Liver (tissue), 8 donors: ENCODE measurements at regions not wholly inside any gene's neighbourhood (a gene's known extent, or its start where the extent isn't known, plus 50 kb on each side); places are given as distances from the start of the nearest gene placed in this dataset.

ENCODE experiments used
- DNase-seq: peaks from one replicate; pipeline ENCODE4 v3.0.0-alpha.2; 2017; ENCODE audit warnings: low spot score
- H3K27ac ChIP-seq, 2 donors: one replicate each; pipeline ENCODE4 v1.7.0; 2013; ENCODE audit warnings: inconsistent platforms in 2 of 2, low read length in 2 of 2, control low read depth in 1 of 2, low read depth in 1 of 2, mild to moderate bottlenecking in 1 of 2
- H3K27me3 ChIP-seq, 4 donors: one replicate each; pipeline versions ENCODE4 v1.6.1 to v1.7.0; 2013; ENCODE audit warnings: low read length in 3 of 4, inconsistent platforms in 1 of 4, mild to moderate bottlenecking in 1 of 4, moderate library complexity in 1 of 4; ENCODE audit not compliant: control insufficient read depth in 4 of 4, insufficient read depth in 4 of 4
- H3K36me3 ChIP-seq, 4 donors: one replicate each; pipeline versions ENCODE4 v1.6.1 to v1.7.0; 2013; ENCODE audit warnings: low read length in 3 of 4, mild to moderate bottlenecking in 3 of 4, low read depth in 1 of 4, moderate library complexity in 1 of 4; ENCODE audit not compliant: control insufficient read depth in 4 of 4, insufficient read depth in 3 of 4
- H3K4me1 ChIP-seq, 4 donors: one replicate each; pipeline versions ENCODE4 v1.6.1 to v1.7.0; 2013; ENCODE audit warnings: low read length in 3 of 4, mild to moderate bottlenecking in 3 of 4, moderate library complexity in 1 of 4; ENCODE audit not compliant: control insufficient read depth in 4 of 4, insufficient read depth in 4 of 4
- H3K4me3 ChIP-seq, 3 donors: one replicate each; pipeline versions ENCODE4 v1.6.1 to v1.7.0; 2013; ENCODE audit warnings: low read length in 3 of 3, control low read depth in 1 of 3, low read depth in 1 of 3, mild to moderate bottlenecking in 1 of 3
- H3K9ac ChIP-seq, 2 donors: one replicate each; pipeline ENCODE4 v1.7.0; 2013; ENCODE audit warnings: low read length in 2 of 2, mild to moderate bottlenecking in 2 of 2, moderate library complexity in 2 of 2, control low read depth in 1 of 2, low read depth in 1 of 2
- H3K9me3 ChIP-seq, 4 donors: one replicate each; pipeline versions ENCODE4 v1.6.1 to v1.7.0; 2013; ENCODE audit warnings: low read length in 3 of 4; ENCODE audit not compliant: control insufficient read depth in 4 of 4
- EGR1 ChIP-seq, 2 donors: IDR thresholded peaks; 2 replicates each; pipeline ENCODE4 v1.6.1; 2016 to 2018; ENCODE audit warnings: antibody characterized with exemption in 2 of 2, low read depth in 2 of 2
- FOXA2 ChIP-seq: IDR thresholded peaks from 2 replicates; pipeline ENCODE4 v1.6.1; 2016; ENCODE audit warnings: antibody characterized with exemption
- GABPA ChIP-seq, 2 donors: IDR thresholded peaks in 1 of 2; conservative IDR thresholded peaks in 1 of 2; 2 replicates each; pipeline ENCODE4 v1.6.1; 2016; ENCODE audit warnings: antibody characterized with exemption in 2 of 2, mild to moderate bottlenecking in 1 of 2, moderate library complexity in 1 of 2
- HNF4A ChIP-seq, 2 donors: conservative IDR thresholded peaks; 2 replicates each; pipeline ENCODE4 v1.6.1; 2016; ENCODE audit warnings: antibody characterized with exemption in 2 of 2, mild to moderate bottlenecking in 2 of 2
- HNF4G ChIP-seq: IDR thresholded peaks from 2 replicates; pipeline ENCODE4 v1.6.1; 2016; ENCODE audit warnings: antibody characterized with exemption
- RAD21 ChIP-seq, 2 donors: IDR thresholded peaks; 2 replicates each; pipeline ENCODE4 v1.6.1; 2016; ENCODE audit warnings: antibody characterized with exemption in 2 of 2, mild to moderate bottlenecking in 2 of 2
- SP1 ChIP-seq: IDR thresholded peaks from 2 replicates; pipeline ENCODE4 v1.6.1; 2018; ENCODE audit warnings: antibody characterized with exemption, mild to moderate bottlenecking
- YY1 ChIP-seq: IDR thresholded peaks from 2 replicates; pipeline ENCODE4 v1.6.1; 2016; ENCODE audit warnings: antibody characterized with exemption, mild to moderate bottlenecking
- WGBS: extraction: QIAGEN DNeasy Blood & Tissue Kit; methylation state at CpG from one replicate; pipeline ENCODE4 v1.1.7; 2013; 5-methylcytosine and 5-hydroxymethylcytosine counted together
- TF ChIP-seq, protein P1 (sequence below): fragments of 150-350 bp; IDR thresholded peaks from 2 replicates; pipeline ENCODE4 v1.5.1; 2017; ENCODE audit warnings: improper control_type of control experiment, low read depth, low read length; ENCODE audit not compliant: missing input control
- TF ChIP-seq, protein P2 (sequence below): IDR thresholded peaks from 2 replicates; pipeline ENCODE4 v1.6.1; 2016; ENCODE audit warnings: antibody characterized with exemption
- TF ChIP-seq, protein P3 (sequence below): IDR thresholded peaks from 2 replicates; pipeline ENCODE4 v1.6.1; 2016; ENCODE audit warnings: antibody characterized with exemption
- TF ChIP-seq, protein P4 (sequence below): IDR thresholded peaks from 2 replicates; pipeline ENCODE4 v1.6.1; 2016; ENCODE audit warnings: antibody characterized with exemption, mild to moderate bottlenecking
- donor health status: healthy.
- donor health status: healthy.
- donor health status: healthy.
- donor health status: healthy.
- donor health status: healthy.

DNA sequence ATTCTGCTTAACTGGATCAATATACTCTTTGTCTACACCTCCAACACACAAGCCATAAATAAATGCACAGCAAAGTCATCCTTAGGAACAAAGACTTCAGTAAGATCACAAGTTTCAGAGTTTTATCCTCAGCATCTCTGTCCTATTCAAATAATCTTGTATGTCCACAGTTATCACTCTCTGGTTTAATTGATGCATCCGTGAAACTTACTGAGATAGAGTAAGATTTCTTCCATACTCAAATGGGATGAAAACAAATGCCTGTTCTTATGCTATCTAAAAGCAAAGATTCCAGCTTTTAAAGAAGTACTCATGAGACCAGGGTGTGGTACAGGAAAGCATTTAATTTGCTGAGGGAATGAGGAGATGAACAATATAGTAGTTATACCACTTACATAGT lies 184.6 kb upstream of the SLC7A11 start (continued):
- TF ChIP-seq, protein P1, sequence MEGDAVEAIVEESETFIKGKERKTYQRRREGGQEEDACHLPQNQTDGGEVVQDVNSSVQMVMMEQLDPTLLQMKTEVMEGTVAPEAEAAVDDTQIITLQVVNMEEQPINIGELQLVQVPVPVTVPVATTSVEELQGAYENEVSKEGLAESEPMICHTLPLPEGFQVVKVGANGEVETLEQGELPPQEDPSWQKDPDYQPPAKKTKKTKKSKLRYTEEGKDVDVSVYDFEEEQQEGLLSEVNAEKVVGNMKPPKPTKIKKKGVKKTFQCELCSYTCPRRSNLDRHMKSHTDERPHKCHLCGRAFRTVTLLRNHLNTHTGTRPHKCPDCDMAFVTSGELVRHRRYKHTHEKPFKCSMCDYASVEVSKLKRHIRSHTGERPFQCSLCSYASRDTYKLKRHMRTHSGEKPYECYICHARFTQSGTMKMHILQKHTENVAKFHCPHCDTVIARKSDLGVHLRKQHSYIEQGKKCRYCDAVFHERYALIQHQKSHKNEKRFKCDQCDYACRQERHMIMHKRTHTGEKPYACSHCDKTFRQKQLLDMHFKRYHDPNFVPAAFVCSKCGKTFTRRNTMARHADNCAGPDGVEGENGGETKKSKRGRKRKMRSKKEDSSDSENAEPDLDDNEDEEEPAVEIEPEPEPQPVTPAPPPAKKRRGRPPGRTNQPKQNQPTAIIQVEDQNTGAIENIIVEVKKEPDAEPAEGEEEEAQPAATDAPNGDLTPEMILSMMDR: no peak
- no peak for TF ChIP-seq SP1
- TF ChIP-seq, protein P2, sequence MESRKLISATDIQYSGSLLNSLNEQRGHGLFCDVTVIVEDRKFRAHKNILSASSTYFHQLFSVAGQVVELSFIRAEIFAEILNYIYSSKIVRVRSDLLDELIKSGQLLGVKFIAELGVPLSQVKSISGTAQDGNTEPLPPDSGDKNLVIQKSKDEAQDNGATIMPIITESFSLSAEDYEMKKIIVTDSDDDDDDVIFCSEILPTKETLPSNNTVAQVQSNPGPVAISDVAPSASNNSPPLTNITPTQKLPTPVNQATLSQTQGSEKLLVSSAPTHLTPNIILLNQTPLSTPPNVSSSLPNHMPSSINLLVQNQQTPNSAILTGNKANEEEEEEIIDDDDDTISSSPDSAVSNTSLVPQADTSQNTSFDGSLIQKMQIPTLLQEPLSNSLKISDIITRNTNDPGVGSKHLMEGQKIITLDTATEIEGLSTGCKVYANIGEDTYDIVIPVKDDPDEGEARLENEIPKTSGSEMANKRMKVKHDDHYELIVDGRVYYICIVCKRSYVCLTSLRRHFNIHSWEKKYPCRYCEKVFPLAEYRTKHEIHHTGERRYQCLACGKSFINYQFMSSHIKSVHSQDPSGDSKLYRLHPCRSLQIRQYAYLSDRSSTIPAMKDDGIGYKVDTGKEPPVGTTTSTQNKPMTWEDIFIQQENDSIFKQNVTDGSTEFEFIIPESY: no peak

DNA sequence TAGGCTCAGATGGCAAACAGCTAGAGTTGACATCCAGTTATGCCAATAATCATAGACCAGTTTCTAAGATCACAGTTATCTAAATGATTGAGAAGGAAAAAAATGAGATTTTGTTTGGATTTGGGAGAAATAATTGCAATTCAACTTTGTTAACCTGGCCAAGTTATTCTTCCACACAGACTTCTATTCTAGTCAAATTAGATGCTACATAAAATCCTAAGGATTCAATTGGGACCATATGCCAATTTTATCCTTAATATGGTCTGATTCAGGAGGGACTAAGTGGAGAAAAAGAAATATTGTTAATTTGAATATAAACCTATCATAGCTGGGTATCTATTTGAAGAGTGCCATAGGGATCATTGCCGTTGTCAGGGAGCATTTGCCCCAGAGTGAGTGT lies 178.3 kb upstream of the SLC7A11 start:
- no peak for DNase-seq
- no peak overlapping the region for H3K9ac ChIP-seq
- no peaks in the 10 kb centered on the region for H3K36me3 ChIP-seq
- no peak overlapping the region for H3K27ac ChIP-seq
- no peaks in the 10 kb centered on the region for H3K4me1 ChIP-seq
- H3K9me3 ChIP-seq: no peaks in the 10 kb centered on the region
- no peak overlapping the region for H3K4me3 ChIP-seq
- WGBS: 86% methylated on average over 1 of the region's 1 CpG
- H3K27me3 ChIP-seq: peaks cover 0 to 2% (median 0%) of the 10 kb centered on the region in 4 donors
- no peak for TF ChIP-seq HNF4G
- TF ChIP-seq, protein P3, sequence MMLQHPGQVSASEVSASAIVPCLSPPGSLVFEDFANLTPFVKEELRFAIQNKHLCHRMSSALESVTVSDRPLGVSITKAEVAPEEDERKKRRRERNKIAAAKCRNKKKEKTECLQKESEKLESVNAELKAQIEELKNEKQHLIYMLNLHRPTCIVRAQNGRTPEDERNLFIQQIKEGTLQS: no peak
- TF ChIP-seq SP1: no peak
- TF ChIP-seq YY1: no peak
- TF ChIP-seq RAD21 (IDR thresholded peaks at IDR 0.05): no peak
- TF ChIP-seq FOXA2: no peak
- TF ChIP-seq, protein P1: no peak
- TF ChIP-seq GABPA (IDR thresholded peaks at IDR 0.05 in 1 of 2, conservative IDR thresholded peaks at IDR 0.05 in 1 of 2): no peak
- no peak for TF ChIP-seq EGR1 (IDR thresholded peaks at IDR 0.05; ENCODE audit: low read depth in 2 of 2)
- TF ChIP-seq, protein P2: no peak
- TF ChIP-seq, protein P4, sequence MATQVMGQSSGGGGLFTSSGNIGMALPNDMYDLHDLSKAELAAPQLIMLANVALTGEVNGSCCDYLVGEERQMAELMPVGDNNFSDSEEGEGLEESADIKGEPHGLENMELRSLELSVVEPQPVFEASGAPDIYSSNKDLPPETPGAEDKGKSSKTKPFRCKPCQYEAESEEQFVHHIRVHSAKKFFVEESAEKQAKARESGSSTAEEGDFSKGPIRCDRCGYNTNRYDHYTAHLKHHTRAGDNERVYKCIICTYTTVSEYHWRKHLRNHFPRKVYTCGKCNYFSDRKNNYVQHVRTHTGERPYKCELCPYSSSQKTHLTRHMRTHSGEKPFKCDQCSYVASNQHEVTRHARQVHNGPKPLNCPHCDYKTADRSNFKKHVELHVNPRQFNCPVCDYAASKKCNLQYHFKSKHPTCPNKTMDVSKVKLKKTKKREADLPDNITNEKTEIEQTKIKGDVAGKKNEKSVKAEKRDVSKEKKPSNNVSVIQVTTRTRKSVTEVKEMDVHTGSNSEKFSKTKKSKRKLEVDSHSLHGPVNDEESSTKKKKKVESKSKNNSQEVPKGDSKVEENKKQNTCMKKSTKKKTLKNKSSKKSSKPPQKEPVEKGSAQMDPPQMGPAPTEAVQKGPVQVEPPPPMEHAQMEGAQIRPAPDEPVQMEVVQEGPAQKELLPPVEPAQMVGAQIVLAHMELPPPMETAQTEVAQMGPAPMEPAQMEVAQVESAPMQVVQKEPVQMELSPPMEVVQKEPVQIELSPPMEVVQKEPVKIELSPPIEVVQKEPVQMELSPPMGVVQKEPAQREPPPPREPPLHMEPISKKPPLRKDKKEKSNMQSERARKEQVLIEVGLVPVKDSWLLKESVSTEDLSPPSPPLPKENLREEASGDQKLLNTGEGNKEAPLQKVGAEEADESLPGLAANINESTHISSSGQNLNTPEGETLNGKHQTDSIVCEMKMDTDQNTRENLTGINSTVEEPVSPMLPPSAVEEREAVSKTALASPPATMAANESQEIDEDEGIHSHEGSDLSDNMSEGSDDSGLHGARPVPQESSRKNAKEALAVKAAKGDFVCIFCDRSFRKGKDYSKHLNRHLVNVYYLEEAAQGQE: no peak
- TF ChIP-seq HNF4A (conservative IDR thresholded peaks at IDR 0.05): no peak
